CD14-positive monocyte (primary cell): ENCODE measurements at regions not wholly inside any gene's neighbourhood (a gene's known extent, or its start where the extent isn't known, plus 50 kb on each side); places are given as distances from the start of the nearest gene placed in this dataset.

ENCODE experiments used
- DNase-seq, 3 donors: peaks; one replicate each; pipeline ENCODE4 v3.0.0-alpha.2; 2011 to 2022
- H2AFZ ChIP-seq: 2 replicates; pipeline ENCODE4 v1.6.0; 2012; ENCODE audit warnings: mild to moderate bottlenecking, low read depth, low read length, inconsistent platforms; ENCODE audit not compliant: insufficient read depth, poor library complexity, severe bottlenecking
- H3K27ac ChIP-seq, 2 donors: 1 replicate in 1 of 2; 2 replicates in 1 of 2; pipeline ENCODE4 v1.5.1; 2012 to 2013; ENCODE audit warnings: low read length in 2 of 2, control low read depth in 1 of 2, inconsistent platforms in 1 of 2, low read depth in 1 of 2, mild to moderate bottlenecking in 1 of 2
- H3K27me3 ChIP-seq, 2 donors: one replicate each; pipeline versions ENCODE4 v1.6.0 to v1.6.1; 2011 to 2013; ENCODE audit warnings: low read length in 2 of 2; ENCODE audit not compliant: control insufficient read depth in 2 of 2, insufficient read depth in 2 of 2
- H3K36me3 ChIP-seq, 2 donors: replicated peaks in 1 of 2; 1 replicate in 1 of 2; 2 replicates in 1 of 2; pipeline versions ENCODE4 v1.5.1 to v1.6.1; 2012 to 2013; ENCODE audit warnings: low read length in 2 of 2, control low read depth in 1 of 2, inconsistent platforms in 1 of 2, mild to moderate bottlenecking in 1 of 2; ENCODE audit not compliant: insufficient read depth in 2 of 2, control insufficient read depth in 1 of 2
- H3K4me1 ChIP-seq, 2 donors: 1 replicate in 1 of 2; 2 replicates in 1 of 2; pipeline versions ENCODE4 v1.5.1 to v1.6.1; 2012 to 2013; ENCODE audit warnings: low read length in 2 of 2, control low read depth in 1 of 2, inconsistent platforms in 1 of 2, mild to moderate bottlenecking in 1 of 2, moderate library complexity in 1 of 2; ENCODE audit not compliant: insufficient read depth in 2 of 2, control insufficient read depth in 1 of 2
- H3K4me2 ChIP-seq: replicated peaks from 2 replicates; pipeline ENCODE3; 2012; ENCODE audit warnings: low read length, moderate library complexity, mild to moderate bottlenecking; ENCODE audit not compliant: poor library complexity, severe bottlenecking; ENCODE audit errors: extremely low read depth
- H3K4me3 ChIP-seq, 3 experiments: fragments of 200-600 bp in 1 of 3; sonication (generic) in 1 of 3; replicated peaks in 1 of 3; 1 replicate in 2 of 3; 2 replicates in 1 of 3; pipeline ENCODE4 v1.5.1; 2011 to 2013; ENCODE audit warnings: low read length in 3 of 3, mild to moderate bottlenecking in 3 of 3, control low read depth in 2 of 3, low read depth in 2 of 3, inconsistent platforms in 1 of 3, moderate library complexity in 1 of 3
- H3K79me2 ChIP-seq: 2 replicates; pipeline ENCODE4 v1.6.0; 2012; ENCODE audit warnings: mild to moderate bottlenecking, control low read depth, inconsistent platforms, low read length, moderate library complexity; ENCODE audit not compliant: insufficient read depth
- H3K9ac ChIP-seq: 2 replicates; pipeline ENCODE4 v1.6.0; 2017; ENCODE audit warnings: low read length, mild to moderate bottlenecking; ENCODE audit not compliant: insufficient read depth, poor library complexity, severe bottlenecking
- H3K9me3 ChIP-seq, 2 donors: replicated peaks in 1 of 2; 1 replicate in 1 of 2; 2 replicates in 1 of 2; pipeline versions ENCODE4 v1.5.1 to v1.6.1; 2012 to 2013; ENCODE audit warnings: low read length in 2 of 2, control low read depth in 1 of 2; ENCODE audit not compliant: control insufficient read depth in 1 of 2, insufficient read depth in 1 of 2
- H4K20me1 ChIP-seq: 2 replicates; pipeline ENCODE4 v1.6.0; 2012; ENCODE audit warnings: mild to moderate bottlenecking, low read length, control low read depth, moderate library complexity; ENCODE audit not compliant: insufficient read depth
- H3K27ac Mint-ChIP-seq, 7 donors: one replicate each; pipeline ENCODE4 v1.8.0; 2020; ENCODE audit warnings: mild to moderate bottlenecking in 7 of 7, mixed read lengths in 7 of 7, moderate library complexity in 6 of 7, inconsistent platforms in 2 of 7
- H3K27me3 Mint-ChIP-seq, 3 donors: one replicate each; pipeline ENCODE4 v1.8.0; 2021 to 2022; ENCODE audit warnings: low read depth in 3 of 3, mild to moderate bottlenecking in 3 of 3, mixed read lengths in 3 of 3, moderate library complexity in 3 of 3, inconsistent platforms in 1 of 3
- H3K36me3 Mint-ChIP-seq, 2 donors: one replicate each; pipeline ENCODE4 v1.8.0; 2020; ENCODE audit warnings: mixed read lengths in 2 of 2, inconsistent platforms in 1 of 2, mild to moderate bottlenecking in 1 of 2
- H3K4me1 Mint-ChIP-seq: one replicate; pipeline ENCODE4 v1.8.0; 2020; ENCODE audit warnings: mild to moderate bottlenecking, mixed read lengths
- H3K4me3 Mint-ChIP-seq, 2 donors: one replicate each; pipeline ENCODE4 v1.8.0; 2020; ENCODE audit warnings: mild to moderate bottlenecking in 2 of 2, mixed read lengths in 2 of 2, moderate library complexity in 1 of 2
- H3K9me3 Mint-ChIP-seq, 7 donors: one replicate each; pipeline ENCODE4 v1.8.0; 2020 to 2022; ENCODE audit warnings: mixed read lengths in 7 of 7, mild to moderate bottlenecking in 6 of 7, moderate library complexity in 6 of 7, inconsistent platforms in 2 of 7
- WGBS: methylation state at CpG from one replicate; pipeline ENCODE4 v1.1.5; 2013; ENCODE audit warnings: missing lambda C conversion rate; ENCODE audit not compliant: insufficient coverage; 5-methylcytosine and 5-hydroxymethylcytosine counted together
- intact Hi-C, 2 donors: fragments of 100-400 bp; cut with micrococcal nuclease; formaldehyde crosslinking; loops; one replicate each; pipeline versions ENCODE4 v1.15.0 to v1.15.1; 2023
- TF ChIP-seq, protein P1 (sequence below): fragments of 200-600 bp; IDR thresholded peaks from one replicate; pipeline ENCODE4 v1.8.0; 2022; ENCODE audit warnings: antibody characterized with exemption, mild to moderate bottlenecking

DNA sequence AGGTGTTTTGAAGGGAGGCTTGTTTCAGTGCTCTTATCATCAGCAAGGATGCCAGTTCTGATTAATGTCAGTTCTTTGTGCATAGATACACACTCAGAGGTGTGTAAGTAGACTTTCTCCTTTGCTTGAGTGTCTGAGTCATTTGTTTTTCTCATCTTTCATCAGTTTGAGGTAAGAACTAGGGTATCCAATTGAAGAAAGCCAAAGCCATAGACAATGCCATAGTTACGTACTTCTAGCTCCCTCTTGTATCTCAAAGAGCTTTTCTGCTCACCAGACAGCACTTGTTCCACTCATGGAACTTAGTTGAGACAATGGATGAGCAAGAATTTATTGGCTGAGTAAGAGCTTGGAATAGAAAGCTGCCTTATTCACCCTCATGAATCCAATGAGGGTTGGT, 520.1 kb downstream of the PIK3C3 start:
- Histone ChIP-seq H3K36me3 (no peaks in the 10 kb centered on the region), H3K79me2 (no peaks in the 10 kb centered on the region), H2AFZ (no peak overlapping the region), H3K27me3 (no peaks in the 10 kb centered on the region), H3K27ac (no peak overlapping the region), H3K4me2 (no peak overlapping the region), H3K4me1 (no peaks in the 10 kb centered on the region), H3K9ac (no peak overlapping the region), H3K4me3 (no peak overlapping the region), H3K9me3 (no peaks in the 10 kb centered on the region), H4K20me1 (no peaks in the 10 kb centered on the region)
- Mint-ChIP-seq H3K27me3 (peaks cover 0 to 4% (median 2%) of the 10 kb centered on the region in 3 donors), H3K36me3 (no peaks in the 10 kb centered on the region), H3K4me3 (no peak overlapping the region), H3K4me1 (no peaks in the 10 kb centered on the region), H3K9me3 (peaks cover 0 to 7% (median 0%) of the 10 kb centered on the region in 7 donors), H3K27ac (no peak overlapping the region)
- TF ChIP-seq, protein P1, sequence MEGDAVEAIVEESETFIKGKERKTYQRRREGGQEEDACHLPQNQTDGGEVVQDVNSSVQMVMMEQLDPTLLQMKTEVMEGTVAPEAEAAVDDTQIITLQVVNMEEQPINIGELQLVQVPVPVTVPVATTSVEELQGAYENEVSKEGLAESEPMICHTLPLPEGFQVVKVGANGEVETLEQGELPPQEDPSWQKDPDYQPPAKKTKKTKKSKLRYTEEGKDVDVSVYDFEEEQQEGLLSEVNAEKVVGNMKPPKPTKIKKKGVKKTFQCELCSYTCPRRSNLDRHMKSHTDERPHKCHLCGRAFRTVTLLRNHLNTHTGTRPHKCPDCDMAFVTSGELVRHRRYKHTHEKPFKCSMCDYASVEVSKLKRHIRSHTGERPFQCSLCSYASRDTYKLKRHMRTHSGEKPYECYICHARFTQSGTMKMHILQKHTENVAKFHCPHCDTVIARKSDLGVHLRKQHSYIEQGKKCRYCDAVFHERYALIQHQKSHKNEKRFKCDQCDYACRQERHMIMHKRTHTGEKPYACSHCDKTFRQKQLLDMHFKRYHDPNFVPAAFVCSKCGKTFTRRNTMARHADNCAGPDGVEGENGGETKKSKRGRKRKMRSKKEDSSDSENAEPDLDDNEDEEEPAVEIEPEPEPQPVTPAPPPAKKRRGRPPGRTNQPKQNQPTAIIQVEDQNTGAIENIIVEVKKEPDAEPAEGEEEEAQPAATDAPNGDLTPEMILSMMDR, result no peak
- no CpG with 5 or more reads among the region's 1 CpG for WGBS
- no peak for DNase-seq
- intact Hi-C loops, result no loop called here

DNA sequence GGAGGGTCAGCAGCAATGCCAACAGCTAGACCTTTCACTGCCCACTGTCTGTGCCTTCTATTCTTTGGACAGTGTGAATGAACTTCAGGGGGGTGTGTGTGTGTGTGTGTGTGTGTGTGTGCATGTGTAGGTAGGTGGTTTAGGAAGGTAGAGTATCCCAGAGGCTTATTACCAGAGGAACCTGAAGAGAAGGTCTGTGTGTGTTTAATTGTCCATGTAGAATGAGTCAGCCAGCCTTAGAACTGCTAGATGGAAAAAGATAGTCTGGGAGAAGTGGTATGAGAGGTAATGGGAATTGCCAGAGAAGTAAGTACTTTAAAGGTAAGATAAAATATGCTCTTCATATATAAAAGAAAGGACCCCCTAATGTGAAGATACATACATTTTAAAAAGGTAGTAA, 522.2 kb downstream of the PIK3C3 start:
- Histone ChIP-seq H3K36me3 (no peaks in the 10 kb centered on the region), H2AFZ (no peak overlapping the region), H4K20me1 (no peaks in the 10 kb centered on the region), H3K4me2 (no peak overlapping the region), H3K79me2 (no peaks in the 10 kb centered on the region), H3K27ac (no peak overlapping the region), H3K9me3 (no peaks in the 10 kb centered on the region), H3K4me3 (no peak overlapping the region), H3K4me1 (no peaks in the 10 kb centered on the region), H3K27me3 (no peaks in the 10 kb centered on the region), H3K9ac (no peak overlapping the region)
- DNase-seq, result no peak
- H3K4me1 Mint-ChIP-seq, result no peaks in the 10 kb centered on the region
- TF ChIP-seq, protein P1, result no peak
- H3K36me3 Mint-ChIP-seq, result no peaks in the 10 kb centered on the region
- peaks cover 0 to 4% (median 2%) of the 10 kb centered on the region in 3 donors for H3K27me3 Mint-ChIP-seq
- intact Hi-C loops, result no loop called here
- H3K9me3 Mint-ChIP-seq, result peaks cover 0 to 8% (median 0%) of the 10 kb centered on the region in 7 donors
- H3K4me3 Mint-ChIP-seq, result no peak overlapping the region
- H3K27ac Mint-ChIP-seq, result no peak overlapping the region
